ENCODE measurements at regions not wholly inside any gene's neighbourhood (a gene's known extent, or its start where the extent isn't known, plus 50 kb on each side); places are given as distances from the start of the nearest gene placed in this dataset.
"Not testable (repeated sequence)": the region's sequence is repeated elsewhere in the genome, so short reads cannot be mapped to it uniquely, and the experiment has no call there.

GRCh38 chr15:47887241-47887800 is 170.0 kb downstream of the SEMA6D start:
- DNase-seq (ENCODE audit: low spot score) = no peak

GRCh38 chr15:47888385-47889100 is 171.2 kb downstream of the SEMA6D start:
- DNase-seq (ENCODE audit: low spot score) = no peak

- no peak for DNase-seq (ENCODE audit: low spot score)
These were observed 173.3 kb downstream of the SEMA6D start for GRCh38 chr15:47890397-47891150.

GRCh38 chr15:47897525-47897924 is 180.2 kb downstream of the SEMA6D start:
- no peak for DNase-seq (ENCODE audit: low spot score)

- DNase-seq (ENCODE audit: low spot score) = no peak
These were observed 183.4 kb downstream of the SEMA6D start for GRCh38 chr15:47900751-47901150.

- no peak for DNase-seq (ENCODE audit: low spot score)
These were observed 186.1 kb downstream of the SEMA6D start for GRCh38 chr15:47903368-47903767.

- no peak for DNase-seq (ENCODE audit: low spot score)
These were observed 191.2 kb downstream of the SEMA6D start for GRCh38 chr15:47908486-47908885.

- no peak for DNase-seq (ENCODE audit: low spot score)
These were observed 191.8 kb downstream of the SEMA6D start for GRCh38 chr15:47908950-47909670.

GRCh38 chr15:47912910-47913309 is 195.6 kb downstream of the SEMA6D start:
- DNase-seq (ENCODE audit: low spot score) = not testable (repeated sequence)

GRCh38 chr15:47917881-47918280 is 200.6 kb downstream of the SEMA6D start:
- no peak for DNase-seq (ENCODE audit: low spot score)

GRCh38 chr15:47918877-47919276 is 201.6 kb downstream of the SEMA6D start:
- DNase-seq (ENCODE audit: low spot score) = no peak

GRCh38 chr15:47924381-47924780 is 196.4 kb upstream of the SLC24A5 start:
- DNase-seq (ENCODE audit: low spot score) = no peak

GRCh38 chr15:47929138-47929803 is 191.5 kb upstream of the SLC24A5 start:
- no peak for DNase-seq (ENCODE audit: low spot score)

GRCh38 chr15:47932261-47932660 is 188.5 kb upstream of the SLC24A5 start:
- DNase-seq (ENCODE audit: low spot score) = no peak

GRCh38 chr15:47932951-47933641 is 187.7 kb upstream of the SLC24A5 start:
- DNase-seq (ENCODE audit: low spot score) = no peak

GRCh38 chr15:47933865-47934264 is 186.9 kb upstream of the SLC24A5 start:
- DNase-seq (ENCODE audit: low spot score) = no peak

GRCh38 chr15:47934342-47934741 is 186.4 kb upstream of the SLC24A5 start:
- DNase-seq (ENCODE audit: low spot score) = no peak

GRCh38 chr15:47937834-47938233 is 183.0 kb upstream of the SLC24A5 start:
- no peak for DNase-seq (ENCODE audit: low spot score)

- no peak for DNase-seq (ENCODE audit: low spot score)
These were observed 176.0 kb upstream of the SLC24A5 start for GRCh38 chr15:47944637-47945288.

- no peak for DNase-seq (ENCODE audit: low spot score)
These were observed 174.7 kb upstream of the SLC24A5 start for GRCh38 chr15:47945872-47946650.
